EH (cell line): ENCODE measurements at regions not wholly inside any gene's neighbourhood (a gene's known extent, or its start where the extent isn't known, plus 50 kb on each side); places are given as distances from the start of the nearest gene placed in this dataset.
A peak's percentile ranks its signal among the peaks of the same experiment; 100 is the strongest.
"Not testable (repeated sequence)": the region's sequence is repeated elsewhere in the genome, so short reads cannot be mapped to it uniquely, and the experiment has no call there.

Source experiments
- DNase-seq: peaks from one replicate; pipeline ENCODE4 v3.0.0-alpha.2; 2015; ENCODE audit warnings: low read depth

DNA sequence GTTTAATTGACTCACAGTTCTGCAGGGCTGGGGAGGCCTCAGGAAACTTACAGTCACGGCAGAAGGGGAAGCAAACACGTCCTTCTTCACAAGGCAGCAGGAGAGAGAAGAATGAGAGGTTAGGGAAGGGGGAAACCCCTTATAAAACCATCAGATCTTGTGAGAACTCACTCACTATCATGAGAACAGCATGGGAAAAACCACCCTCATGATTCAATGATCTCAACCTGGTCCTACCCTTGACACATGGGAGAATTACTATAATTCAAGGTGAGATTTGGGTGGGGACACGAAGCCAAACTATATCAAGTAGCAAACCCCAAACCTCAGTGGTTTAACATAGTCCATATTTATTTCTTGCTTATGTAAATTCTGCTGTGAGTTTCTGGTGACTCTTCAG lies 252.0 kb upstream of the USP25 start:
- not testable (repeated sequence) for DNase-seq

GRCh38 chr21:15480160-15480559 lies 249.6 kb upstream of the USP25 start:
- DNase-seq: no peak

GRCh38 chr21:15483138-15483780 lies 246.5 kb upstream of the USP25 start:
- DNase-seq: peak; percentile 80

GRCh38 chr21:15486460-15487195 lies 243.2 kb upstream of the USP25 start:
- no peak for DNase-seq

- no peak for DNase-seq
These were observed 242.6 kb upstream of the USP25 start for GRCh38 chr21:15487196-15487550.

DNA sequence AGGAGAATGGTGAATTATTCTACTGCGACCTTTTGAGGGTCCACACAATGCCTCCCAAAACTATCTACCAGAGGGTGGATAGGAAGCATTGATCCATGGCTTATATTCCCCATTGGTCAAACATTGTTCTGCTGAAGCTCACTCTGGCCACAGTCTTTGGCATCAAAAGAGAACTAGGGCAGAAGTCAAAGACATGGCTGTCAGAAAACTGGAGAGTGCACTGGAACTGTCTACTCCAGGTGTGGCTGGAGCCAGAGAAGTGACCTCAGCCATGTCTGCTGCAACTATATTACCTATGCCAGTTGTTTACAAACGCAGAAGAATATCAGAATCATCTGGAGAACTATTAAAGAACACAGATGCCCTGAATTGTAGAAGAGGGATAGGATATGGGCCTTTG lies 238.7 kb upstream of the USP25 start:
- no peak for DNase-seq

DNA sequence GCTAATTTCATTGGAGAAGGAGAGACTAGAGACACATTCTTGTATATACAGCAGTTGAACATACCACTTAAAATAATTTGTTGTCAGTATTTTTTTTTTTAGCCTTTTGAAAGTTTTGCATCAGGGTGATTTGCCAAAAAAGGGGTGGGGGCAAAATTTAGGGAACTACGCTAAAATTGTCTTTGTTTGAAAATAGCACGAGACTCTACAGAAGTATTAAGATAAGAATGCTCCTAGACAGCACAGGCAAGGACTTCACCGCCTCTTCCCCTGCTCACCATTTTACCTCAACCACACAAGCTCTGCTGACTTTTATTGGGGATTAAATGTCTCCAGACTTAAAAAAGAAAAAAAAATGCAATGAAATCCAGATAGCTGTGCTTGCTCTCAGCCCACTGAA lies 236.1 kb upstream of the USP25 start:
- no peak for DNase-seq

GRCh38 chr21:15494481-15494880 lies 235.3 kb upstream of the USP25 start:
- DNase-seq: no peak

GRCh38 chr21:15495965-15496364 lies 233.8 kb upstream of the USP25 start:
- peak; percentile 17 for DNase-seq

GRCh38 chr21:15496911-15497310 lies 232.9 kb upstream of the USP25 start:
- DNase-seq: no peak

DNA sequence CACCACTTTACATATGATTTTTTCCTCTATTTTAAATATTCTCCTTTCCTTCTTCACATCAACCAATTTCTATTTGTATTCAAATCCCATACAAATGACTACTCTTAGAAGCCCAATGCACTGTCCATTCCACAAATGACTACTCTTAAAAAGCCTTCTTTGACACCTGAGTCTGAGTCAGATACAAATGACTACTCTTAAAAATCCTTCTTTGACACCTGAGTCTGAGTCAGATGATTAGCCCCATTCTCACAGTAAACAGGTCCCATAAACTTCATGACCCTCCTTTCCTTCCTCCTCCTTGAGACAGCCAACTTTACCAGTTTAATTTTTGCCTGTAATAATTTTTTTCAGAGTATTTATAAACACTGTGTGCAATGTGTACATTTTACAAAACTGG lies 231.3 kb upstream of the USP25 start:
- no peak for DNase-seq

GRCh38 chr21:15506086-15506485 lies 223.7 kb upstream of the USP25 start:
- DNase-seq: no peak

DNA sequence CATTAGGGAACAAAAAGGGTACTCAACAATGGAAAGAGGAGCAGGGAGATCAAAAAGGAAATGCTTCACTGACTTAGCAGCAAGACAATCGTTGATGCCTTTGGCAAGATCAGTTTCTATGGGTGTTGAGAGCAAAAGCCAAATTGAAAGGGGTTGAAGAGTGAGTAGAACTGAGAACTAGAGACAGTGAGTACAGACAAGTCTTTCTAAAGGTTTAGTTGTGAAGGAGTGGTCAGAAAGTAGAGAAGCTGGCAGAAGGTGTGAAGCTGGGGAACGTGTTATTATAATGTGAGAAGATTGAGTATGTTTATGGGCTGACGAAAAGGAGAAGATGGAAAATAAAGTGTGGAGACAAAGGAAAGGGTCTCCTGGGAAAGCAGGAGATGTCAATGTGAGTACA lies 221.2 kb upstream of the USP25 start:
- DNase-seq: no peak

DNA sequence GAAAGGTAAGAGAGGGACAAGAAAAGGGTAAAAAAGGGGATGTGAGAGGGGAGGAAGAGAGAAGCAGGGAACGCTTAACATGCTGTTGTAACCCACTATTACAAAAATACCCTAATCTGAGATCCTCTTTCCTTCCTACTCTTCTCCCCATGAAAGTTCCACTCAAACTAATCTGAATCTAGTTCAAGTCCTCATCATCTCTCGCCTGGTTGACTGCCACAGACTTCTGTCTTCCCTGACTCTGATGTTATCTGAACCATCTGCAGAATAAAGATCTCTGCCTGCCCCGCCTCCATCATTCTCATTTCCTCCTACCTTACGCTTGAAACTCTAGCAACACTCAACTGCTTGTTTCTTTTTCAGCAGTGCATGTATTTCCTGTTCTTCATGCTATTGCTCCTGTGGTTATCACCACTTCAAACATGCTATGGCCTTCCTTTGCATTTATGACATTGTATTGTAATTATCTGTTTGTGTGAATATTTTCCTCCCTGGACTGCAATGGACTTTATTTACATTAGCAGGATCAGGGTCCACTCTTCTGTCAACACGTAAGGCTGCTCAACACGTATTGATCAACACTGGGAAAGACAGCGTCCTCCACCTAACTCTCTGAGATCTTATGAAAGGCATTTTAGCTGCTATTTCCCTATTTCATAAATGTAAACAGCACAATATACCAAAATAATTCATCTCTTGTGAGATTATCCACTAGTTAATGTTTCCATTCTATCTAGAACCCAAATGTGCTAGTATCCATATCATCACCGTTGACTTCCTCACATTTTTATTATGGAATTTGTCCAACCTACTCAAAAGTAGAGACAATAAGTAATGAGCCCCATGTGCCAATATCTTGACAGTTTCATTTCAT lies 215.5 kb upstream of the USP25 start:
- DNase-seq: no peak

- no peak for DNase-seq
These were observed 213.9 kb upstream of the USP25 start for GRCh38 chr21:15515908-15516307.

- DNase-seq: no peak
These were observed 212.4 kb upstream of the USP25 start for GRCh38 chr21:15517394-15517793.

- DNase-seq: peak; percentile 9
These were observed 208.8 kb upstream of the USP25 start for GRCh38 chr21:15520811-15521643.

DNA sequence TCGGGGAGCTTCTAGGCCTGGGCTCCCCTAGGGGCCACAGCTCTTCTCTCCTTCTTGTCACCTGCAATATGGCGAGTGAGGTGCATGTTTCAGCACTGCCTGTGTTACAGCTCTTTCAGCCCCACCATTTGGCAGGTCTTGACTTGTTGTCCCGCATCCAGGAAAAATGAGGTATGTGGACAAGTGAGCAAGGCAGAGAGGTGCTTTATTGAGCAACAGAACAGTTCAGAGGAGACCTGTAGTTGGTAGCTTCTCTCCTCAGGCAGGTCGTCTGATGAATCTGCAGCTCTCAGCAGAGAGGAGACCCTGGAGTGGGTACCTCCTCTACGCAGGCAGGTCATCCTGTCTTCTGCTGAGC lies 208.2 kb upstream of the USP25 start:
- no peak for DNase-seq

GRCh38 chr21:15522148-15522547 lies 207.6 kb upstream of the USP25 start:
- no peak for DNase-seq

GRCh38 chr21:15524855-15525254 lies 204.9 kb upstream of the USP25 start:
- no peak for DNase-seq

DNA sequence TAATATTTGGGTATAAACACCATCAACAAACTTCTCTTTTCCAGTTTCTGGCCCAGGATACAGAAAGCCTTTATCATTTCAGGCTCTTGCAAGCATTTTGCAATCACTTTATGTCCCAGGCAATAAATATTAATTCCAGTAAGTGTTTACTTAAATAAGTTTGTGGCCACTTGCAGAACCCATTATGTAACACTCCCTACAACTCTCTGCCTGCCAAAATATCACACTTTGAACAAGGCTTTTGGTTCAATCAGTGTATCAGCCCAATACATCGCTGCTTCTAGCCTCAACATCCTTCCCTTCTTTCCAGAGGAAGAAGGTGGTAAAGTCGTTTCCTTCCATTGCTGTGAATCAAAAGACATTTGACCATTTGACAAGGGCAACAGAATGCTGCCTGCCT lies 203.0 kb upstream of the USP25 start:
- DNase-seq: no peak

- no peak for DNase-seq
These were observed 201.4 kb upstream of the USP25 start for GRCh38 chr21:15528346-15528745.
